B cell (primary cell): ENCODE measurements at regions not wholly inside any gene's neighbourhood (a gene's known extent, or its start where the extent isn't known, plus 50 kb on each side); places are given as distances from the start of the nearest gene placed in this dataset.

Experiments used
- ATAC-seq: fragments of 200-7000 bp; cut with Tn5 transposase; one replicate; pipeline ENCODE4 v1.10.0; 2021; ENCODE audit warnings: low read depth, mild to moderate bottlenecking, moderate number of reproducible peaks, moderate library complexity
- CTCF ChIA-PET: fragments of 350-600 bp; sonication (Branson Sonifier 250); formaldehyde crosslinking; loops from one replicate; lab custom pipeline; 2021; ENCODE audit warnings: antibody characterized with exemption, inconsistent platforms; lab: Charles Lee
- POLR2A ChIA-PET: fragments of 350-600 bp; sonication (Branson Sonifier 250); formaldehyde crosslinking; loops from one replicate; lab custom pipeline; 2021; ENCODE audit warnings: antibody characterized with exemption; lab: Charles Lee
- DNase-seq: peaks from one replicate; pipeline ENCODE4 v3.0.0; 2013
- H2AFZ ChIP-seq: 2 replicates; pipeline ENCODE4 v1.6.1; 2012; ENCODE audit warnings: mild to moderate bottlenecking, low read depth, low read length; ENCODE audit not compliant: insufficient read depth, poor library complexity, severe bottlenecking
- H3K27ac ChIP-seq, 2 donors: 1 replicate in 1 of 2; 2 replicates in 1 of 2; pipeline ENCODE4 v1.5.1; 2012 to 2013; ENCODE audit warnings: low read length in 2 of 2, mild to moderate bottlenecking in 2 of 2, moderate library complexity in 1 of 2
- H3K27me3 ChIP-seq, 4 experiments: fragments of 200-600 bp in 1 of 4; sonication (generic) in 1 of 4; replicated peaks in 1 of 4; 1 replicate in 2 of 4; 2 replicates in 2 of 4; pipeline versions ENCODE4 v1.6.1 to v1.7.0; 2013 to 2016; ENCODE audit warnings: low read length in 3 of 4, mild to moderate bottlenecking in 2 of 4, mixed read lengths in 1 of 4, moderate library complexity in 1 of 4; ENCODE audit not compliant: insufficient read depth in 4 of 4, control insufficient read depth in 3 of 4; ENCODE audit errors: control extremely low read depth in 1 of 4
- H3K36me3 ChIP-seq, 2 experiments: replicated peaks in 1 of 2; 1 replicate in 1 of 2; 2 replicates in 1 of 2; pipeline versions ENCODE4 v1.6.1 to v1.7.1; 2013; ENCODE audit warnings: low read length in 1 of 2; ENCODE audit not compliant: insufficient read depth in 2 of 2, control insufficient read depth in 1 of 2; ENCODE audit errors: control extremely low read depth in 1 of 2, extremely low read depth in 1 of 2
- H3K4me1 ChIP-seq, 2 donors: fragments of 200-600 bp in 1 of 2; sonication (generic) in 1 of 2; 1 replicate in 1 of 2; 2 replicates in 1 of 2; pipeline versions ENCODE4 v1.5.1 to v1.6.1; 2013 to 2017; ENCODE audit warnings: low read length in 2 of 2; ENCODE audit not compliant: control insufficient read depth in 2 of 2, insufficient read depth in 2 of 2
- H3K4me2 ChIP-seq: replicated peaks from 2 replicates; pipeline ENCODE3; 2012; ENCODE audit warnings: mild to moderate bottlenecking, low read depth, low read length; ENCODE audit not compliant: poor library complexity, severe bottlenecking
- H3K4me3 ChIP-seq, 5 experiments: fragments of 200-600 bp in 1 of 5; sonication (generic) in 1 of 5; 1 replicate in 3 of 5; 2 replicates in 2 of 5; pipeline versions ENCODE4 v1.5.1 to v1.7.0; 2011 to 2016; ENCODE audit warnings: low read length in 4 of 5, mild to moderate bottlenecking in 4 of 5, low read depth in 2 of 5, control low read depth in 1 of 5, moderate library complexity in 1 of 5; ENCODE audit not compliant: insufficient read depth in 1 of 5; ENCODE audit errors: control extremely low read depth in 1 of 5, extremely low read depth in 1 of 5
- H3K79me2 ChIP-seq: fragments of 200-600 bp; sonication (generic); one replicate; pipeline ENCODE4 v1.6.0; 2016; ENCODE audit warnings: low read length; ENCODE audit not compliant: control insufficient read depth, insufficient read depth
- H3K9ac ChIP-seq: fragments of 200-600 bp; sonication (generic); 2 replicates; pipeline ENCODE4 v1.6.1; 2017; ENCODE audit warnings: mild to moderate bottlenecking, low read length, moderate library complexity
- H3K9me3 ChIP-seq, 3 donors: one replicate each; pipeline versions ENCODE4 v1.6.1 to v1.7.1; 2013; ENCODE audit warnings: low read length in 2 of 3; ENCODE audit not compliant: control insufficient read depth in 2 of 3, insufficient read depth in 1 of 3; ENCODE audit errors: control extremely low read depth in 1 of 3
- H4K20me1 ChIP-seq: 2 replicates; pipeline ENCODE4 v1.6.0; 2012; ENCODE audit warnings: mild to moderate bottlenecking, low read length; ENCODE audit not compliant: insufficient read depth, control insufficient read depth, poor library complexity, severe bottlenecking
- H3K27ac Mint-ChIP-seq: one replicate; pipeline ENCODE4 v1.8.0; 2021; ENCODE audit warnings: mixed read lengths
- H3K27me3 Mint-ChIP-seq: one replicate; pipeline ENCODE4 v1.8.0; 2021; ENCODE audit warnings: mixed read lengths
- H3K4me1 Mint-ChIP-seq: one replicate; pipeline ENCODE4 v1.8.0; 2021; ENCODE audit warnings: mixed read lengths
- H3K4me3 Mint-ChIP-seq: one replicate; pipeline ENCODE4 v1.8.0; 2021; ENCODE audit warnings: mixed read lengths
- H3K9me3 Mint-ChIP-seq: one replicate; pipeline ENCODE4 v1.8.0; 2022; ENCODE audit warnings: mixed read lengths; ENCODE audit not compliant: insufficient read depth
- CTCF ChIP-seq: fragments of 200-600 bp; IDR thresholded peaks from one replicate; pipeline ENCODE4 v1.8.0; 2022; ENCODE audit warnings: antibody characterized with exemption, mild to moderate bottlenecking
- EZH2 ChIP-seq: IDR thresholded peaks from 2 replicates; pipeline ENCODE4 v1.6.1; 2012; ENCODE audit warnings: borderline replicate concordance, low read depth, mild to moderate bottlenecking, moderate library complexity, low read length; ENCODE audit not compliant: insufficient read depth, poor library complexity, severe bottlenecking
- WGBS: methylation state at CpG from one replicate; pipeline ENCODE4 v1.1.5; 2013; ENCODE audit warnings: missing lambda C conversion rate; ENCODE audit not compliant: insufficient coverage; 5-methylcytosine and 5-hydroxymethylcytosine counted together
- intact Hi-C: fragments of 100-400 bp; cut with micrococcal nuclease; formaldehyde crosslinking; loops from one replicate; pipeline ENCODE4 v1.10.0; 2022

GRCh38 chr17:77456951-77457548, 316.3 kb downstream of the SEC14L1 start:
- 50% methylated on average over 17 of the region's 18 CpGs for WGBS

More at GRCh38 chr17:77456951-77457548, 316.3 kb downstream of the SEC14L1 start:
- ChIA-PET POLR2A (interaction anchor here (3.2 kb wide), 1 partner anchor 12 kb away, joined by 20 read pairs; no protein-coding TSS in a partner anchor), CTCF (interaction anchor here (0.7 to 2.7 kb wide), 6 partner anchors 16 to 125 kb away, joined by 3 to 15 read pairs (median 3); no protein-coding TSS in a partner anchor)
- Histone ChIP-seq H3K4me1 (peaks cover 91 to 98% of the 10 kb centered on the region in 2 donors), H3K4me3 (peak overlapping the region in 3 of 5 experiments; percentile 15 to 41 (median 35)), H4K20me1 (peaks cover 4% of the 10 kb centered on the region), H3K27ac (peak overlapping the region; percentile 77 to 96), H3K79me2 (peaks cover 100% of the 10 kb centered on the region), H3K9ac (peak overlapping the region; percentile 49), H3K4me2 (peak overlapping the region; percentile 96), H3K36me3 (peaks cover 0 to 15% of the 10 kb centered on the region in 2 experiments), H3K27me3 (no peaks in the 10 kb centered on the region), H2AFZ (peak overlapping the region; percentile 36), H3K9me3 (no peaks in the 10 kb centered on the region)
- H3K27me3 Mint-ChIP-seq = no peaks in the 10 kb centered on the region
- no peaks in the 10 kb centered on the region for H3K9me3 Mint-ChIP-seq
- intact Hi-C loops = loop anchor here (10.0 kb wide), 1 partner anchor 372 kb away; no protein-coding TSS in a partner anchor
- H3K4me1 Mint-ChIP-seq = peaks cover 92% of the 10 kb centered on the region
- ATAC-seq (no peak), DNase-seq (peak; percentile 71)
- H3K27ac Mint-ChIP-seq = peak overlapping the region; percentile 100
- TF ChIP-seq EZH2 (no peak), CTCF (no peak)
- H3K4me3 Mint-ChIP-seq = peak overlapping the region; percentile 94
